ENCODE measurements at regions not wholly inside any gene's neighbourhood (a gene's known extent, or its start where the extent isn't known, plus 50 kb on each side); places are given as distances from the start of the nearest gene placed in this dataset.

DNA sequence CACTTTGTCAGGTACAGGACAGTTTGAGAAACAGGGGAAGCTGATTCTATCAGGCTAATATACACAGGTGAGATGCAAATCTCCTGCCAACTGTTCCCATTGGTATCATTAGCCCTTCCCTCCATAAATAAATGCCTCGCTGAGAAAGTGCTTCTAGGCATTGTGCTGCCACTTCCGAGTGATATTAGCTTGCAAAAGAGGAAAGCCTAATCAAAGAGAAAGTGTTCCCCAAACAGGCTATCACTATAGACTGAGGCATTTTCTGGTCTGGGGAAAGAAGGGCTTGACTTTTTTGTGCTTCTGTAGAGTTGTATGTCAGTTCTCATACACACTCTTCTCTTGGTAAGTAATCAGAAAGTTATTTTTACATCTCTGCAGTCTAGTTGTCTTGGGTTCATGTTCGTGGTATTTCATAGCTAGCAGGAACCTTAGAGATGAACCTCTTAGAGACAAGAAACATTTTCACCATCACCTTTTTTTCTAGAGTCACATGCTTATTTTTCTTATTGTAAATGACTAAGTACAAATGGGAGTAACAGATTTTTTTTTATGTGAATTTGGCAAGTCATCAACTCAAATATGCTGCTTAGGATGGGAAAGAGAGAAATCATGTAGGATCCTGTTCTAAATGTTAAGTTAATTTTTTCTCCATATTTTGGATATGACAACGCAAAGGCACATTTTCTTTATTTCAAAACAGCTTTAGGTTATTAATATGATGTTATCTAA is 1009.8 kb downstream of the ADGRL3 start:
- TF ChIP-seq, protein P1, sequence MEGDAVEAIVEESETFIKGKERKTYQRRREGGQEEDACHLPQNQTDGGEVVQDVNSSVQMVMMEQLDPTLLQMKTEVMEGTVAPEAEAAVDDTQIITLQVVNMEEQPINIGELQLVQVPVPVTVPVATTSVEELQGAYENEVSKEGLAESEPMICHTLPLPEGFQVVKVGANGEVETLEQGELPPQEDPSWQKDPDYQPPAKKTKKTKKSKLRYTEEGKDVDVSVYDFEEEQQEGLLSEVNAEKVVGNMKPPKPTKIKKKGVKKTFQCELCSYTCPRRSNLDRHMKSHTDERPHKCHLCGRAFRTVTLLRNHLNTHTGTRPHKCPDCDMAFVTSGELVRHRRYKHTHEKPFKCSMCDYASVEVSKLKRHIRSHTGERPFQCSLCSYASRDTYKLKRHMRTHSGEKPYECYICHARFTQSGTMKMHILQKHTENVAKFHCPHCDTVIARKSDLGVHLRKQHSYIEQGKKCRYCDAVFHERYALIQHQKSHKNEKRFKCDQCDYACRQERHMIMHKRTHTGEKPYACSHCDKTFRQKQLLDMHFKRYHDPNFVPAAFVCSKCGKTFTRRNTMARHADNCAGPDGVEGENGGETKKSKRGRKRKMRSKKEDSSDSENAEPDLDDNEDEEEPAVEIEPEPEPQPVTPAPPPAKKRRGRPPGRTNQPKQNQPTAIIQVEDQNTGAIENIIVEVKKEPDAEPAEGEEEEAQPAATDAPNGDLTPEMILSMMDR (conservative IDR thresholded peaks at IDR 0.05), result no peak
- TF ChIP-seq ZFX (IDR thresholded peaks at IDR 0.05), result no peak

Data from C4-2B (cell line).